PC-9 (cell line): ENCODE measurements at regions not wholly inside any gene's neighbourhood (a gene's known extent, or its start where the extent isn't known, plus 50 kb on each side); places are given as distances from the start of the nearest gene placed in this dataset.
"Not testable (repeated sequence)": the region's sequence is repeated elsewhere in the genome, so short reads cannot be mapped to it uniquely, and the experiment has no call there.

Experiments
- CTCF ChIP-seq: fragments of 200-600 bp; sonication (generic); conservative IDR thresholded peaks from 2 replicates; pipeline ENCODE4 v1.6.1; 2017; ENCODE audit warnings: mixed run types, antibody characterized with exemption, mild to moderate bottlenecking, moderate library complexity
- EZH2 ChIP-seq: fragments of 200-600 bp; sonication (generic); IDR thresholded peaks from 2 replicates; pipeline ENCODE4 v1.8.0; 2017; ENCODE audit warnings: antibody characterized with exemption, low read depth

GRCh38 chr7:76891771-76892170 is 140.4 kb downstream of the SPDYE17 start:
- not testable (repeated sequence) for TF ChIP-seq EZH2, CTCF
